H1 (cell line): ENCODE measurements at regions not wholly inside any gene's neighbourhood (a gene's known extent, or its start where the extent isn't known, plus 50 kb on each side); places are given as distances from the start of the nearest gene placed in this dataset.

Experiments used
- CTCF ChIA-PET: fragments of 300-600 bp; sonication (Branson Sonifier 250); formaldehyde crosslinking; loops from one replicate; lab custom pipeline; 2021; ENCODE audit not compliant: partially characterized antibody; lab: Charles Lee
- POLR2A ChIA-PET: fragments of 300-600 bp; sonication (Branson Sonifier 250); formaldehyde crosslinking; loops from one replicate; lab custom pipeline; 2021; ENCODE audit warnings: inconsistent platforms; ENCODE audit not compliant: partially characterized antibody; lab: Charles Lee
- DNase-seq, 2 experiments: peaks; one replicate each; pipeline versions ENCODE4 v3.0.0 to v3.0.0-alpha.2; 2010 to 2022; ENCODE audit warnings: low spot score in 2 of 2, low read depth in 1 of 2, mixed read lengths in 1 of 2
- FAIRE-seq: peaks from 2 replicates; lab custom pipeline; 2011; peaks lifted over from hg19 to GRCh38; lab: Jason Lieb, UNC
- H2AFZ ChIP-seq: 2 replicates; pipeline ENCODE4 v1.8.1; 2012; ENCODE audit warnings: low read length, inconsistent platforms
- H2AK5ac ChIP-seq: 2 replicates; pipeline ENCODE4 v1.6.1; 2013; ENCODE audit warnings: low read depth, low read length
- H2BK120ac ChIP-seq: replicated peaks from 2 replicates; pipeline ENCODE3; 2013; ENCODE audit warnings: low read depth, low read length, inconsistent platforms
- H2BK12ac ChIP-seq: 2 replicates; pipeline ENCODE4 v1.6.1; 2013; ENCODE audit warnings: low read depth, low read length
- H2BK15ac ChIP-seq: 2 replicates; pipeline ENCODE4 v1.6.1; 2013; ENCODE audit warnings: low read length
- H2BK20ac ChIP-seq: 2 replicates; pipeline ENCODE4 v1.6.1; 2013; ENCODE audit warnings: low read length
- H2BK5ac ChIP-seq: 2 replicates; pipeline ENCODE4 v1.6.1; 2013; ENCODE audit warnings: low read depth, low read length
- H3K14ac ChIP-seq: 2 replicates; pipeline ENCODE4 v1.6.1; 2013; ENCODE audit warnings: inconsistent platforms; ENCODE audit not compliant: insufficient read length
- H3K18ac ChIP-seq: 2 replicates; pipeline ENCODE4 v1.6.1; 2013; ENCODE audit warnings: low read length; ENCODE audit errors: extremely low read depth
- H3K23ac ChIP-seq: 2 replicates; pipeline ENCODE4 v1.6.1; 2013; ENCODE audit warnings: inconsistent platforms; ENCODE audit not compliant: insufficient read length
- H3K23me2 ChIP-seq: 2 replicates; pipeline ENCODE4 v1.6.1; 2013; ENCODE audit warnings: low read depth, low read length
- H3K27ac ChIP-seq: 2 replicates; pipeline ENCODE4 v1.6.1; 2011; ENCODE audit warnings: low read depth, low read length, inconsistent platforms
- H3K27me3 ChIP-seq, 4 experiments: replicated peaks in 1 of 4; 1 replicate in 1 of 4; 2 replicates in 3 of 4; pipeline versions ENCODE4 v1.6.1 to v1.8.1; 2011 to 2013; ENCODE audit warnings: low read length in 3 of 4, mild to moderate bottlenecking in 3 of 4, inconsistent platforms in 2 of 4, mixed read lengths in 2 of 4, moderate library complexity in 1 of 4; ENCODE audit not compliant: control insufficient read depth in 3 of 4, insufficient read depth in 3 of 4; ENCODE audit errors: extremely low read depth in 1 of 4
- H3K36me3 ChIP-seq, 4 experiments: 2 replicates each; pipeline versions ENCODE4 v1.6.1 to v1.8.1; 2011 to 2013; ENCODE audit warnings: mild to moderate bottlenecking in 4 of 4, low read length in 3 of 4, moderate library complexity in 2 of 4, control low read depth in 1 of 4, inconsistent platforms in 1 of 4; ENCODE audit not compliant: insufficient read depth in 4 of 4, control insufficient read depth in 2 of 4
- H3K4ac ChIP-seq: replicated peaks from 2 replicates; pipeline ENCODE3; 2013; ENCODE audit warnings: low read length, low read depth, mixed read lengths, inconsistent platforms; ENCODE audit not compliant: insufficient read length
- H3K4me1 ChIP-seq, 4 experiments: replicated peaks in 1 of 4; 1 replicate in 1 of 4; 2 replicates in 3 of 4; pipeline versions ENCODE4 v1.6.1 to v1.8.1; 2011 to 2013; ENCODE audit warnings: low read length in 3 of 4, inconsistent platforms in 2 of 4, mixed read lengths in 1 of 4; ENCODE audit not compliant: insufficient read depth in 4 of 4, control insufficient read depth in 3 of 4
- H3K4me2 ChIP-seq, 2 experiments: 2 replicates each; pipeline versions ENCODE4 v1.6.1 to v1.8.1; 2011 to 2013; ENCODE audit warnings: low read depth in 2 of 2, low read length in 2 of 2, control low read depth in 1 of 2, inconsistent platforms in 1 of 2, mild to moderate bottlenecking in 1 of 2; ENCODE audit not compliant: insufficient read depth in 1 of 2
- H3K4me3 ChIP-seq, 4 experiments: fragments of 200-600, 300-600 bp in 1 of 4; sonication (generic), shearing (Covaris generic), sonication (Bioruptor Twin) in 1 of 4; 2 replicates each; pipeline versions ENCODE4 v1.5.1 to v1.8.1; 2011 to 2016; ENCODE audit warnings: low read length in 4 of 4, low read depth in 3 of 4, control low read depth in 2 of 4, inconsistent platforms in 2 of 4, mild to moderate bottlenecking in 2 of 4, mixed read lengths in 1 of 4, moderate library complexity in 1 of 4; ENCODE audit not compliant: insufficient read depth in 2 of 4; ENCODE audit errors: extremely low read depth in 1 of 4
- H3K56ac ChIP-seq: replicated peaks from 2 replicates; pipeline ENCODE3; 2013; ENCODE audit warnings: low read depth, mild to moderate bottlenecking, mixed read lengths, low read length, inconsistent platforms; ENCODE audit not compliant: insufficient read length
- H3K79me1 ChIP-seq: 2 replicates; pipeline ENCODE4 v1.6.1; 2013; ENCODE audit warnings: low read depth, low read length, control low read depth
- H3K79me2 ChIP-seq, 2 experiments: 2 replicates each; pipeline versions ENCODE4 v1.6.1 to v1.8.1; 2012 to 2013; ENCODE audit warnings: low read length in 2 of 2, mild to moderate bottlenecking in 2 of 2, inconsistent platforms in 1 of 2; ENCODE audit not compliant: insufficient read depth in 2 of 2, control insufficient read depth in 1 of 2
- H3K9ac ChIP-seq, 4 experiments: replicated peaks in 1 of 4; 1 replicate in 1 of 4; 2 replicates in 3 of 4; pipeline versions ENCODE4 v1.6.1 to v1.8.1; 2011 to 2013; ENCODE audit warnings: low read depth in 3 of 4, low read length in 3 of 4, control low read depth in 2 of 4, mild to moderate bottlenecking in 2 of 4, moderate library complexity in 2 of 4, inconsistent platforms in 1 of 4; ENCODE audit errors: extremely low read depth in 1 of 4
- H3K9me3 ChIP-seq, 2 experiments: 2 replicates each; pipeline versions ENCODE4 v1.6.1 to v1.8.1; 2012 to 2013; ENCODE audit warnings: mild to moderate bottlenecking in 2 of 2, moderate library complexity in 2 of 2, control low read depth in 1 of 2, inconsistent platforms in 1 of 2, low read depth in 1 of 2, low read length in 1 of 2, mixed read lengths in 1 of 2; ENCODE audit not compliant: insufficient read depth in 2 of 2
- H4K20me1 ChIP-seq, 2 experiments: replicated peaks in 1 of 2; 2 replicates each; pipeline versions ENCODE3 to v1.8.1; 2011 to 2013; ENCODE audit warnings: inconsistent platforms in 2 of 2, low read length in 2 of 2, mild to moderate bottlenecking in 1 of 2; ENCODE audit not compliant: insufficient read depth in 2 of 2, control insufficient read depth in 1 of 2
- H4K5ac ChIP-seq: 2 replicates; pipeline ENCODE4 v1.6.1; 2013; ENCODE audit warnings: low read length, low read depth, mixed read lengths, inconsistent platforms; ENCODE audit not compliant: insufficient read length
- H4K8ac ChIP-seq: 2 replicates; pipeline ENCODE4 v1.8.0; 2013; ENCODE audit warnings: mild to moderate bottlenecking, moderate library complexity, low read length, inconsistent platforms; ENCODE audit not compliant: insufficient read depth; ENCODE audit errors: extremely low read depth
- H4K91ac ChIP-seq: replicated peaks from 2 replicates; pipeline ENCODE3; 2013; ENCODE audit warnings: low read length, mixed read lengths, inconsistent platforms; ENCODE audit not compliant: insufficient read length
- KDM1A ChIP-seq: fragments of 200-600, 300-600 bp; sonication (generic); IDR thresholded peaks from 2 replicates; pipeline ENCODE4 v1.7.1; 2016; ENCODE audit warnings: mild to moderate bottlenecking, low read length, borderline replicate concordance
- WGBS, 2 experiments: shearing (Covaris generic) in 1 of 2; methylation state at CpG; one replicate each; pipeline versions ENCODE4 v1.1.6 to v1.1.7; 2013 to 2015; ENCODE audit warnings: low lambda C conversion rate in 2 of 2, mixed read lengths in 2 of 2, inconsistent platforms in 1 of 2, low coverage in 1 of 2, missing lambda C conversion rate in 1 of 2; ENCODE audit not compliant: insufficient replicate concordance in 2 of 2, insufficient coverage in 1 of 2, insufficient read length in 1 of 2; ENCODE audit errors: extremely low coverage in 1 of 2, missing lambda C conversion rate in 1 of 2; 5-methylcytosine and 5-hydroxymethylcytosine counted together
- TF ChIP-seq, protein P1 (sequence below): IDR thresholded peaks from 2 replicates; pipeline ENCODE4 v1.6.1; 2012; ENCODE audit warnings: inconsistent platforms

DNA sequence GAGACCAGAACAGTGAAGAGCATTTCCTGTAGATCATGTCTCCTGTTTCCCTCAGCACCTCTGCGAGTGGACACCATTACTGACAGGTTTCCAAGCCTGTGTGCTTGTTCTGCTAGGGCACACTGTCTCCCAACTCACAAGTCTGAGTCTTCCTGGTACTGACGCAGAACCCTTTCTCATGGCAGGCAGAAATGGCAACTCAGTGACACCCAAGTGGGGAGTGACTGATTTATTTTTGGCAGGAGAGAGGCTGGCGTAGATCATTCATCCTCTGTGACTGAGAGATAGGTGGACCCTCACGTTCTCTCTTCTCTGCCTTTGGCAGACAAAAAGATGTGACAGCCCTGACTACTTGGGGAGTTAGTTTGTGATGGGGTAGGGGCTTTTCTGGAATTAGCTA, 183.4 kb downstream of the RFC3 start:
- Histone ChIP-seq H3K79me2 (no peaks in the 10 kb centered on the region), H3K14ac (no peak overlapping the region), H4K8ac (no peak overlapping the region), H3K4me1 (no peaks in the 10 kb centered on the region), H2AK5ac (no peak overlapping the region), H3K4me3 (no peak overlapping the region), H3K4ac (no peak overlapping the region), H2BK12ac (no peak overlapping the region), H3K36me3 (no peaks in the 10 kb centered on the region), H3K9me3 (no peaks in the 10 kb centered on the region), H3K18ac (no peak overlapping the region), H3K23ac (no peak overlapping the region), H2AFZ (no peak overlapping the region), H3K27me3 (no peaks in the 10 kb centered on the region), H2BK120ac (no peak overlapping the region), H3K4me2 (no peak overlapping the region), H3K79me1 (no peaks in the 10 kb centered on the region), H4K5ac (no peak overlapping the region), H3K56ac (no peak overlapping the region), H3K27ac (no peak overlapping the region), H4K91ac (no peak overlapping the region), H2BK15ac (no peak overlapping the region), H2BK5ac (no peak overlapping the region), H3K9ac (no peak overlapping the region), H2BK20ac (no peak overlapping the region), H3K23me2 (no peaks in the 10 kb centered on the region), H4K20me1 (no peaks in the 10 kb centered on the region)
- ChIA-PET CTCF (interaction anchor here (2.4 kb wide), 1 partner anchor 8 kb away, joined by 6 read pairs; no protein-coding TSS in a partner anchor), POLR2A (no interaction called here)
- 85% methylated on average over 4 of the region's 4 CpGs; no CpG with 5 or more reads in 1 of the 2 experiments for WGBS, 2 experiments
- DNase-seq (no peak), FAIRE-seq (no peak)
- TF ChIP-seq KDM1A, result no peak
- TF ChIP-seq, protein P1, sequence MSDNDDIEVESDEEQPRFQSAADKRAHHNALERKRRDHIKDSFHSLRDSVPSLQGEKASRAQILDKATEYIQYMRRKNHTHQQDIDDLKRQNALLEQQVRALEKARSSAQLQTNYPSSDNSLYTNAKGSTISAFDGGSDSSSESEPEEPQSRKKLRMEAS, result no peak
